ENCODE measurements at regions not wholly inside any gene's neighbourhood (a gene's known extent, or its start where the extent isn't known, plus 50 kb on each side); places are given as distances from the start of the nearest gene placed in this dataset.
"Not testable (repeated sequence)": the region's sequence is repeated elsewhere in the genome, so short reads cannot be mapped to it uniquely, and the experiment has no call there.

DNA sequence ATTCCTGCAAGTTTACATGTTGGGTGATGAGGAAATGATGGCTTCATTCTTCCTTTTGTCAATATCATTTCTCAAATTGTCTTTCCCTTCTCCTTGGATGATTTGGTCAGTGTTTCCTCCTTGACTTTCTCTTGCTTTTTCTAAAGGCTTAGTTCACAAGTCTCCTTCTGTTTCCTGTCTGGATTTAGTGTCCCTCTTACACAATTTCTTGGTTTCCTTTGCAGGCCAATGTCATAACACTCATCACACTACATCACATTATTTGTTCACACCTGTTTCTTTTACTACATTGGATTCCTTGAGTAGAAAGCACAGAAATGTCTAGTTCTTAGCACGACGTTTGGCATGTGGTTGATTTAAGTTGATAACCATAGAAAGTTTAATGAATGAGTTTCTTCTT is 490.7 kb downstream of the TDRD3 start:
- DNase-seq, result no peak

GRCh38 chr13:60881507-60881906 is 484.5 kb downstream of the TDRD3 start:
- DNase-seq, result no peak

GRCh38 chr13:60873116-60873515 is 476.1 kb downstream of the TDRD3 start:
- no peak for DNase-seq

DNA sequence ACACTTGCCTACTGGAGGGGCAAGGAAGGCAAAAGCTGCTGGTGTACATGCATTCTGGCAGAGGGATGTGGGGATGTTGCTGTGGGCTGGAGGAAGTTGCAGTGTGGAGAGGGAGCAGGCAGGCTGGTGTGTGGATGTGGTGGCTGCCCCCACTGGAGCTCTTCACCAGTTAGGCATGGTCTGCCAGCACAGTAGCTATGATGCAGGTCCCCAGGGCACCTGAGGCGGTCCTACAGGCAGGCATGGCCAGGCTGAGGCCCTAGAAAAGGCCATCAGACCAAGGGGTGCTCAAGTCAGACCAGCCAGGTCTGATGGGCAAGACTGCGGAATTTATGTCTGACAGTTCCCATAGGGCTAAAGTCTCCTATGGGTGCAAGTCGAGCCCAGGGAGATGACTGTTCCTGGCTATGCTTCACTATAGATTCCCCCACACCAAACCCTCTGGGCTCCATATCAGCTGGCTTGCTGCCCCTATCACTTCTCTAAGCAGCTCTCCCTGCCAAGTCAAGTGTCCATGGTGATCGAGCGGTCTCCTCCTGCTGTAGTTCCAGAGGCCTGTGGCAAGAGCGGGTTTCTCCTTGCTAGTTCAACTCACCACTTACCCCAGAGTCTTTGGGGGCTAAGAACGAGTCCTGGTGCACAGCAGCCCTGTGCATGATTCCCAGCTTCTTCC is 473.1 kb downstream of the TDRD3 start:
- DNase-seq, result no peak

DNA sequence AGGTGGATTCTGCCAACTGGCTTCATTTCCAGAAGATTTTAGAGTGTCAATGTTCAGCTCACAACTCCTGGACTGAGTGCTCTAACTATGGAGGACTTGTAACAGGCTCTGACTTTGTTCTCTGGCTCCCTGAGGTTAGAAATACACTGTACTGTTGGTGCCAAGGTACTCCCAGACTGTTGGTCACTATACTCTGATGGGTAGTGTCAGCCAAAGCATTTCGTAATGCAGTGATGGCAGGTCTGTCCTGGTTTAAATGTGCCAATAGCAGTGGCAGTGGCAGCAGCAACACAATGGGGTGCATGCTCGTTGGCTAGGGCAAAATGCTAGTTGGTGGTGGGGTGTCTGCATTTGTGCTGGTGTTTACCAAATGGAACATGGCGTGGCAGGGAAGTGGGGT is 472.2 kb downstream of the TDRD3 start:
- no peak for DNase-seq

DNA sequence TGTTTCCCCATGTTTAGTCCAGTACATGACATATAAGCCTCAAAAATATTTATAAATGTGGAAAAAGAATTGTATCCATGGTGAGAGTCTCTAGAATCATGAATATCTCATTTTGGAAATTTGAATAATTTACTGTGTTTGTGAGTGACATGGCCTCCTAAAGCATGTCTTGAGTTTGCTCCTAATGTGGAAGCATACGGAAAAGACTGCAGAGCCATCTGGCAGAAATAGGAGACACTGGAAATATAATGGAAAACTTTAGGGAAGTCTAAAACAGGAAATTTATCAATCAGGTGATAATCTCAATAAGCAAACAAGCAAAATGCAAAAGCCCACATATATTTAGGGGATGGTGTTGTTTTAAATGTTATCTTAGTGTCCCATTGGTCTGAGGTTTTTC is 465.0 kb downstream of the TDRD3 start:
- DNase-seq, result no peak

DNA sequence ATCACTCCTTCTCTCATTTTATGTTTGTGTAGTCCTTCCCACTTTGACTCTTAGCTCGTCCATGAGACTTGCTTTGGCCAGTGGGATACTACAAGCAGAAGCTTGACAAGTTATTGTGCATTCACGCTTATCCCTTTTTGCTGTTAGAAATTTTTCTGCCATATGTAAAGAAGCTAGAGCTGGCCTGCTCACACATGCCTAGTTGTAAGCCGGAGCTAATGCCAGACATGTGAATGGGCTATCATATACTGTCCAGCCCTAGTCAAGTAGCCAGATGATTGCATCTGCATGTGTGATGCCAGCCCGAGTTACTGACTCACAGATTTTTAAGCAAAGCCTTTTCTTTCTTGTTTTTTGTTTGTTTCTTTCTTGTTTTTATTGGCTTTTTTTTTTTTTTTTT is 460.7 kb downstream of the TDRD3 start:
- DNase-seq, result no peak

DNA sequence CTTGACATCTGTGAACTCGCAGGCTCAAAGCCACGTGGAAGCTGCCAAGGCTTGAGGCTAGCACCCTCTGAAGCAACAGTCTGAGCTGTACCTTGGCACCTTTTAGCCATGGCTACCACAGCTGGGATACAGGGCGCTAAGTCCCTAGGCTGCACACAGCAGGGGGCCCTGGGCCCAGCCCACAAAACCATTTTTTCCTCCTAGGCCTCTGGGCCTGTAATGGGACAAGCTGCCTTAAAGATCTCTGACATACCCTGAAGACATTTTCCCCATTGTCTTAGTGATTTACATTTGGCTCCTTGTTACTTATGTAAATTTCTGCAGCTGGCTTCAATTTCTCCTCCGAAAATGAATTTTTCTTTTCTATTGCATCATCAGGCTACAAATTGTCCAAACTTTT is 455.9 kb downstream of the TDRD3 start:
- DNase-seq, result no peak

DNA sequence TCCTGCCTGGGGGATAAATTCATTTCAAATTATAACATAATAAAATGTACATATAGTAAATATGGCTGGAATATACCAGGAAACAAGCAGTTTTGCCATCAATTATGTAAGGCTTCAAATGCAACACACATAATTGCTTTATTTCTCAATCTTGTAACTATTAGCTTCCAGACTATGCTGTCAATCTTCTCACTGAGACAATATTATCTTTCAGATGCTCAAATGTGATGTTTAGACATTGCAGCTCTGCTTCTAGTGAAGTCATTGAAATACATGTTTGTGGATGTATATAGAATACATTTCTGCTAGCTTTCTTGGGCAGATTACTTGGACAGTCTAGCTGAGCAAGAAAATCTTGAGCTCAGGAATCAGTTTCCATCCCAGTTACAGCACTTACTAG is 454.4 kb downstream of the TDRD3 start:
- DNase-seq, result no peak

DNA sequence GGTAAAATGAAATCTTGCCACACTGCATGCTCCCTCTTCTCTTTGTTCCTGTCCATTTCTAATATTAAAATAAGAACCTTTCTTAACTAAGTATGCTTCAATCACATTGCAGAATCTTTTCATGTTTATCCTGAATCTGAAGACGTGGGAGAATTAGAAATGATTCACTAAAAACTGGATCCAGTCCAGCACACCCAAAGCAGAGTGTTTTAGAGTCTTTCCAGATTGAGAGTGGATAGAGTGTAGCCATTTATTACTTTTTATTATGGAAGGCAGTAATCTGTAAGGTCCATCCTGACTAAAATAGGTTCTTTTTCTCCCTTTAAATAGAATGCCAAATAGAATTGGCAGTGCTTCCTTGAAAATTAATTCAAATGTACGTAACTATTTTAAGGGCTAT is 453.5 kb downstream of the TDRD3 start:
- no peak for DNase-seq

DNA sequence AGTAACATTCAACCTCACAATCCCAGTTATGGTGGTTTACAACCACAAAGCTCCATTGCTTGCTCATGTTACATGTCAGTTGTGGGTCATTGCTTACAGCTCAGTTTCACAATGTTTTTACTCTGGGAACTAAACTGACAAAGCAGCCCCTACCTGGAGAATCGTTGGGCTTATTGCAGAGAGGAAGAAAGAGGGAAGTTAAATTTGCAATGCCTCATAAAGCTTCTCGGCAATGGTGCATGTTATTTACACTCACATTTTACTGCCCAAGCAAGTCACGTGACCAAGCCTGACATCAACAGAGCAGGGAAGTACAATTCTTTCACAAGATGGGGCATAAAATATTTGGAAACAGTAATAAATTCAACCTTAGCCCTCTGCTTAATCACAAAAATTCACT is 441.6 kb downstream of the TDRD3 start:
- DNase-seq, result no peak

- DNase-seq, result no peak
These were observed 440.8 kb downstream of the TDRD3 start for GRCh38 chr13:60837806-60838205.

DNA sequence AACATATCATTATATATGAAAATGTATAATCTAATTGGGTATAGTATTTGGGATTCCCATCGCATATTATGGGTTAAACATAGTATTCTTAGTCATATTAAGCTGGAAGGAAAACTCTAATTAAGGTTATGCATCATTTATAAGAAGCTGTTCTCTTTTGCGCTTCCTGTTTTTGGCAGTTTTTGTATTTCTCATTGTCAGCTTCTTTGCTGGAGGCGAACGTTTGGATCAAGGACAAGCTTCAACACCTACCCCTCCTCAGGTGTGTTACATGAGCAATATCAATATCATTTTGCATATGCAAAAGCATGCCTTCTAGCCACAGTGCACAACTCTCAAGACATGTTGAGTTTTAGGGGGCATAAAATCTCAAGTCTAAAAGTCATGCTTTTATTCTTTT is 439.8 kb downstream of the TDRD3 start:
- DNase-seq, result no peak

DNA sequence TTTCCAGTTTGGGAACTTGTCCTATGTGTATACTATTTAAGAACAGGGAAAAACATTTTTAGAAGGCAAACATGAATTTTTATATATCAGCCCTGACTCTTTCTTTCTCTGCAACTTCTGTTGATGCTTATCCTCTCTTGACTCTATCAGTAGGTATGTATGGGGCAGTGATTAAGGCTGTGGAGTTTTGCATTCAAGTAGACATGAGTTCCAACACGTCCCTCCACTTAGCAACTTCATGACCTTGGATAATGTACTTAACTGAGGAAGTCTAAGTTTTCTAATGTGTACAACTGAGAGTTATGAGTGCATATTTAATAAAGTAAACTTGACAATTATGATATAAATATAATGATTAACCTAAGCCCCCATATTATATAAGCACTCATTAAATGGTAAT is 414.6 kb downstream of the TDRD3 start:
- no peak for DNase-seq

- not testable (repeated sequence) for DNase-seq
These were observed 408.6 kb downstream of the TDRD3 start for GRCh38 chr13:60805640-60806039.

DNA sequence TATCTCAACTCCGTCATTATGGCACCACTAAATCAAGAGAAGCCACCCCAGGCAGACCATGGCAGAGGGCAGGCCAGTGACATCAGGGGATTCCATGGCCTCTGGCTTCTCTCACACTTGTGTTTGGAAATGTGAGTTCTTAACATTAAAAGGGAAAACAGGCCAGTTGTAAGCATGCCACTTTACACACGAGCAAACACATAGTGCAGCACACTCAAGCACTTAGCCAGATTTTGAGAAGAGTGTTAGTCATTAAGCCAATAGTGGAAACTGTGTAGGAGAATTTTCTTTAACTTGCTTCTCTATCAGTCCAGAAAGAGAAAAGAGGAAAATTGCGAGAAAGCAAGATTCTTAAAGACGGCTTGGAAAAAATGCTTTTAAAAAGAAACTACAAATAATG is 401.5 kb downstream of the TDRD3 start:
- DNase-seq, result no peak

DNA sequence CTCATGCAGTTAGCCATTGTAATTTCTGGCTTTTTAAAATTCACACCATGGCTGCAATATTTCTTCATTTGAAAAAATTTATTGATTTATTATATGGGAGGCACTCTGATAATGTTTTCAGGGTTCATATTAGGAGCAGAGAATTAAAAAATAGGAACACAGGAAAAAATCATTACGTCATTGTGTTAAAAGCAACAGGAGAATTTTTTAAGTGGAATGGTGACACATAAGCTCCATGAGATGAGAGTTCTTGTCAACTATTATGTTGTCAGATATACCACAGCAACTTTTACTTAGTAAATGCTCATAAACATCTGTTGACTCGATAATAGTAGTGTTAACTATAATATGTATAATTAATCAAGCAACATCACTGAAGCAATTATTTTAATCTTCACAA is 400.1 kb downstream of the TDRD3 start:
- no peak for DNase-seq

GRCh38 chr13:60794751-60795150 is 397.7 kb downstream of the TDRD3 start:
- no peak for DNase-seq

DNA sequence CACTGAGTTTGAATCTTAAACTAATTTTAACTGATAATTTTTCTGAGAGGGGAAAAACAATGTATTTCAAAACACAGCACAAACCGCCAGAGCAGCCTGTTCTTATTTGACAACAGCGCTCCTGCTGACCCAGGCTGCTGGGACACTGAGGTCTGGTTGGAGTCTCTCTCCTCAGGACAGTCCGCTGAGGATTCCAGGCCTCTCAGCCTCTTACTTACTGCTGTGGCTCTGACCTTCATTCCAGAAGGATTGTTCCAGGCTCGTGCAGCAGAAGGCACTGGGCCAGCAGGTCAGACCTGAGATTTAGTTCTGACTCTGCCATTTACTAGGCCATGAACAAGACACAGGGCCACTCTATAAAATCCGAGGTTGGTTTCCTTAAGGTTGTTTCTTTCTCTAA is 393.6 kb downstream of the TDRD3 start:
- DNase-seq, result no peak

DNA sequence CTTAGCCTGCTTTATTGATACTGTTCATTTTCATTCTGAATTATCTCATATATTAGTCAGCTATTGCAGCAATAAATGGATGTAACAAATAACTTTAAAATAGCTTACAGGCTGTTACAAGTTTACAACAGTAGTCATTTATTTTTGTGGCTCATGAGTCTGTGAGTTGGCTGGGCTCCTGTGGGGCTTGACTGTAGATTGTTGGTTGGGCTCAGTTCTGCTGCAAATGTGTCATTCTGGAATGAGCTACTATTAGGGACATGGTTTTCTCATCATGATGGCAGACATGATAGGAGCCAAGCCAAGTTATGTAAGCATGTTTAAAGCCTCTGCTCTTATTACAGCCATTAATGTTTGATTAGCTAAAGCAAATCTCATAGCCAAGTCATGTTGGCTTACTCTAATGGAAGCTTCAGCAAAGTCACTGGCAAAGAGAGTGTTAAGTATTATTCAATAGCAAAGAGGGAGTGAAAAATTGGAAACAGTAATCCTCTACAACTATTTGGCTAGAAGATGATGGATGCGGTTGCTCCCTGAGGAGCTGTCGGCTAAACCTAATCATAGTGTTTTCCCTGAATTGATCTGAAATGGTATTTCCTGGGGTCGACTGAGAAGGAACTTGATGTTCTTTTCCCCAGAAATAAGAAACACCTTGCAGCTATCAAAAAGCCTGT is 391.3 kb downstream of the TDRD3 start:
- DNase-seq, result no peak

DNA sequence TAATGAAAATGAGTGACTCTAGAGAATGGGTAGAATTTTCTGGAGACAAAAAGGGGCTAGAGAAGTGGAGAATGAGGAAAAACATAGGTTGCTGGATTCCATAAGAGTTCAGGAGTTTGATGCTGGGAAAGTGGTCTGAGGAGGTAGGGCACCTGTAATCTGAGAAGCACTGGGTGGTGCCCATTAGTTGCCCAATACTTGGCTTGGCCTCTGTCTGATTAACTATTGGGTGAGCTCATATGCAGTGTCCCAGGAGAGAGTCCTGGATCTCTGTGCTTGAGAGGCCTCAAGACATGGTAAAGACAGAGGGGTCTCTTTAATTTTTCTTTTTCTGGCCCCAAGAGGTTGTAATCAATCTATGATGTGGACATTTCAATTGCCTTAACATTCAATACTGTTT is 390.1 kb downstream of the TDRD3 start:
- no peak for DNase-seq

GRCh38 chr13:60772726-60773125 is 375.7 kb downstream of the TDRD3 start:
- no peak for DNase-seq

DNA sequence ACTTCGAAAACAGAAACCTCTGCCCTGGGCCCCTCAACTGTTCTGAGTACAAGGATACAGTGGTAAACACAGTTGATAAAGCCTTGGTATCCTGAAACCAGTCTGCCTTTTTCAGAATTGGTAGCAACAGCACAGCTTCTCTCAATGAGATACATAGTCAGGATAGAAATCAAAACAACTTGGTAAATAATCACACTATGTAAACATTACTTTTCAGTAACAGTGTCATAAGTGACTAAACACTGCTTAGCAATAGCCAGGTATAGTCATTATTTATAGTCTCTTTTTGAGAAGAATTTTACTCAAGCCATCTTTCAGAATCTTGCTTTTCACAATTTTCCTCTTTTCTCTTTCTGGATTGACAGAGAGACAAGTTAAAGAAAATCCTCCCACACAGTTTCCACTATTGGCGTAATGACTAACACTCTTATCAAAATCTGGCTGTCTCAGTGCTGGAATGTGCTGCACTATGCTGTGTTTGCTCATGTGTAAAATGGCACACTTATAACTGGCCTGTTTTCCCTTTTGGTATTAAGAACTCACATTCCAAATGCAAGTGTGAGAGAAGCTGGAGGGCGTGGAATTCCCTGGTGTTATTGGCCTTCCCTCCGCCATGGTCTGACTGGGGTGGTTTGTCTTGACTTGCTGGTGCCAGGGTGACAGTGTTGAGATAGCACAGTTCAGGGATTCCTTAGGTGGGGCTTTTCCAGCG is 368.8 kb downstream of the TDRD3 start:
- DNase-seq, result no peak

DNA sequence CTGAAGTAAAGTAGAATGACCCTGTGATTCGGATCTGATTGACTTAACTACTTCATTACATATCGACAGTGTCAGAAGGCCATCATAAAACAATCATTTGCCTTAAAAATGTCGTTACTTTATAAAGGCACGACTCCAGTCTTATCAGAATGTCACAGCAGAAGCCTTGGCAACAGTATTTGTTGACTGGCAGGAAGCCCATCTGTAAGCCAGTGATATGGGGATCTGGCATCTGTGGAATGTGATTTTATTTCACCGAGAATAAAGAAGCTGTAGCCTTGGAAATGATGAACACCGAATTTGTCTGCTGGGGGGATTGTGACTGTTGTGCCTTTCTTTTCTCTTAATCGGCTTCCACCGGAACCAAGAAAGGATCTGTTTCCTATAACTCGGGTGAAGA is 362.5 kb downstream of the TDRD3 start:
- no peak for DNase-seq
